Erythroblast (primary cell): ENCODE measurements at regions not wholly inside any gene's neighbourhood (a gene's known extent, or its start where the extent isn't known, plus 50 kb on each side); places are given as distances from the start of the nearest gene placed in this dataset.

Experiments used
- GATA1 ChIP-seq: IDR thresholded peaks from 2 replicates; pipeline ENCODE4 v1.6.1; 2011; ENCODE audit warnings: low read depth, mild to moderate bottlenecking, control low read depth, low read length, moderate library complexity
- POLR2A ChIP-seq: IDR thresholded peaks from 2 replicates; pipeline ENCODE4 v1.6.1; 2011; ENCODE audit warnings: mild to moderate bottlenecking, low read length

DNA sequence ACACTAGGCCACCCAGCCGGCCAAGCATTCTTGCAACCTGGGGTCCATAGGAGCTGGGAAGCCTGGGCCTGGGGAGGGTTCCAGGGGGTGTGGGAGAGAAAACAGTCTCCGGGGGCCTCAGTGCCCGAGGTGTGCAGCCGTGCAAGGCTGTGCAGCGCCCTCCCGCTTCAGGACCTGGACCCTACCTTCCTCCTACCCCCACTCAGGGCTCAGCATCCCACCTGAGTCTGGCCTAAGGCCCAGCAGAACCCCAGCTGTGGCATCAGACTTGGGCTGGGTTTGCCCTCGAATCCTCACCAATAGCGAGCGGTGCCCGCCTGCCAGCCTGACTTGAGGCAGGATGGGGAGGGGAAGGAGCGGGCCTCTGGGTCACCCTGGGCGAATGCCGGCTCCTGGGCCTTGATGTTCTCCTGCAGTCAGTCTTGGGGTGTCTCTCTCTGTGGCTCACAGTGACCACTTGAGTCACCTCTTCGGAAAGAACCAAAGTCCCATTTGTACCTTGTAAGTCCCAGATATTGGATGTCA is 53.6 kb upstream of the PPARA start:
- TF ChIP-seq POLR2A, result no peak
- no peak for TF ChIP-seq GATA1
